ENCODE measurements at regions not wholly inside any gene's neighbourhood (a gene's known extent, or its start where the extent isn't known, plus 50 kb on each side); places are given as distances from the start of the nearest gene placed in this dataset.

- no peak overlapping the region for H3K4me2 ChIP-seq (ENCODE audit: low read length)
- ChIA-PET POLR2A (no interaction called here), CTCF (no interaction called here), RAD21 (ENCODE audit: low non-redundant PET in 1 of 2, low total read pairs in 2 of 2, uncharacterized antibody in 2 of 2, unreplicated experiment in 2 of 2) (no interaction called here)
- no peaks in the 10 kb centered on the region for H4K20me1 ChIP-seq (ENCODE audit: insufficient read depth)
- no TSS peak for BruUV-seq (replicated peaks)
- H3K9me3 ChIP-seq (ENCODE audit: control insufficient read depth in 1 of 2, insufficient read depth in 1 of 2, low read depth in 1 of 2, low read length in 2 of 2), result peaks cover 11 to 20% of the 10 kb centered on the region in 2 experiments; a peak in 2 of 4 replicates
- no peak overlapping the region for H3K27ac ChIP-seq (ENCODE audit: low read depth, low read length)
- intact Hi-C loops (cut with micrococcal nuclease), result no loop called here
- ATAC-seq (no peak), DNase-seq (ENCODE audit: low read depth, low spot score) (no peak)
- H3K9ac ChIP-seq (ENCODE audit: low read length), result no peak overlapping the region
- H3K27me3 ChIP-seq (ENCODE audit: insufficient read depth, low read length), result no peaks in the 10 kb centered on the region
- H3K9me2 ChIP-seq (ENCODE audit: insufficient read depth), result no peaks in the 10 kb centered on the region
- H3K36me3 ChIP-seq (ENCODE audit: control insufficient read depth in 1 of 2, insufficient read depth in 2 of 2, low read length in 2 of 2), result no peaks in the 10 kb centered on the region
- no peak overlapping the region for H2AFZ ChIP-seq (ENCODE audit: low read depth, low read length, poor library complexity, severe bottlenecking)
- no peak overlapping the region for H3K4me3 ChIP-seq (replicated peaks in 1 of 2; ENCODE audit: low read depth in 1 of 2, low read length in 2 of 2)
- H3K4me1 ChIP-seq (ENCODE audit: control insufficient read depth in 1 of 2, insufficient read depth in 2 of 2, low read length in 2 of 2), result no peaks in the 10 kb centered on the region
- no peaks in the 10 kb centered on the region for H3K79me2 ChIP-seq (ENCODE audit: insufficient read depth, low read length)
- TF ChIP-seq SRF (IDR thresholded peaks at IDR 0.05; ENCODE audit: low read depth), result no peak
- no peak for TF ChIP-seq ELF1 (IDR thresholded peaks at IDR 0.05; ENCODE audit: borderline replicate concordance, low read depth)
- TF ChIP-seq EZH2phosphoT487 (IDR thresholded peaks at IDR 0.05; ENCODE audit: borderline replicate concordance), result no peak
- TF ChIP-seq REST (IDR thresholded peaks at IDR 0.05; ENCODE audit: low read depth), result no peak
- no peak for TF ChIP-seq POLR2AphosphoS5 (IDR thresholded peaks at IDR 0.05; ENCODE audit: low read depth, low read length)
- no peak for TF ChIP-seq CEBPB (IDR thresholded peaks at IDR 0.05; ENCODE audit: low read depth)
- TF ChIP-seq JUND (IDR thresholded peaks at IDR 0.05), result no peak
- TF ChIP-seq MAX (IDR thresholded peaks at IDR 0.05), result no peak
- no peak for TF ChIP-seq SIN3A (IDR thresholded peaks at IDR 0.05; ENCODE audit: low read depth)
- TF ChIP-seq SP1 (IDR thresholded peaks at IDR 0.05; ENCODE audit: low read depth), result no peak
- TF ChIP-seq ZFX (IDR thresholded peaks at IDR 0.05), result no peak
- TF ChIP-seq ZBTB33 (IDR thresholded peaks at IDR 0.05; ENCODE audit: extremely low read depth, insufficient replicate concordance, low read length), result no peak
- no peak for TF ChIP-seq EGR1 (IDR thresholded peaks at IDR 0.05; ENCODE audit: low read depth)
- TF ChIP-seq TCF7L2 (IDR thresholded peaks at IDR 0.05; ENCODE audit: borderline replicate concordance, extremely low read depth, insufficient read depth, insufficient read length), result no peak
- no peak for TF ChIP-seq YY1 (IDR thresholded peaks at IDR 0.05; ENCODE audit: extremely low read depth, insufficient replicate concordance, low read depth, low read length)
- no peak for TF ChIP-seq POLR2A (IDR thresholded peaks at IDR 0.05; ENCODE audit: borderline replicate concordance, extremely low read depth, insufficient read depth, insufficient read length)
Observed at GRCh38 chr21:19076031-19076430, 672.4 kb upstream of the TMPRSS15 start.

Data from HCT116 (cell line).